Endothelial cell of umbilical vein (primary cell): ENCODE measurements at regions not wholly inside any gene's neighbourhood (a gene's known extent, or its start where the extent isn't known, plus 50 kb on each side); places are given as distances from the start of the nearest gene placed in this dataset.

ENCODE experiments used
- BruUV-seq: library from RNA; stranded (reverse); fragments of 400-500 nt; replicated peaks from 2 replicates; lab custom pipeline; 2021; lab: Mats Ljungman, UMichigan
- CTCF ChIA-PET: fragments of 300-600, 350-600 bp; sonication (Branson Sonifier 250); formaldehyde crosslinking; loops from one replicate; lab custom pipeline; 2021; ENCODE audit warnings: antibody characterized with exemption, inconsistent platforms; lab: Charles Lee
- POLR2A ChIA-PET: fragments of 300-600, 350-600 bp; sonication (Branson Sonifier 250); formaldehyde crosslinking; loops from one replicate; lab custom pipeline; 2021; ENCODE audit warnings: antibody characterized with exemption, inconsistent platforms; lab: Charles Lee
- DNase-seq: peaks from one replicate; pipeline ENCODE4 v3.0.0-alpha.2; 2011; ENCODE audit warnings: low read depth, low spot score
- FAIRE-seq: peaks from 2 replicates; lab custom pipeline; 2011; peaks lifted over from hg19 to GRCh38; lab: Jason Lieb, UNC
- H2AFZ ChIP-seq: 2 replicates; pipeline ENCODE4 v1.6.0; 2012; ENCODE audit warnings: low read depth, low read length, control low read depth, inconsistent platforms
- H3K27ac ChIP-seq: 2 replicates; pipeline ENCODE4 v1.5.1; 2011; ENCODE audit warnings: low read depth, mild to moderate bottlenecking, control low read depth, low read length, moderate library complexity; ENCODE audit not compliant: insufficient read depth
- H3K27me3 ChIP-seq, 2 experiments: 2 replicates each; pipeline versions ENCODE4 v1.6.0 to v1.6.1; 2011; ENCODE audit warnings: low read length in 2 of 2, mixed read lengths in 1 of 2; ENCODE audit not compliant: control insufficient read depth in 2 of 2, insufficient read depth in 2 of 2
- H3K36me3 ChIP-seq, 2 experiments: 2 replicates in 1 of 2; 3 replicates in 1 of 2; pipeline ENCODE4 v1.5.1; 2011; ENCODE audit warnings: low read length in 2 of 2, mild to moderate bottlenecking in 1 of 2, moderate library complexity in 1 of 2; ENCODE audit not compliant: control insufficient read depth in 2 of 2, insufficient read depth in 2 of 2; ENCODE audit errors: extremely low read depth in 1 of 2
- H3K4me1 ChIP-seq: 3 replicates; pipeline ENCODE4 v1.5.1; 2011; ENCODE audit warnings: mild to moderate bottlenecking, low read length; ENCODE audit not compliant: control insufficient read depth, insufficient read depth; ENCODE audit errors: extremely low read depth
- H3K4me2 ChIP-seq: 2 replicates; pipeline ENCODE4 v1.6.1; 2011; ENCODE audit warnings: low read length, control low read depth, mixed read lengths; ENCODE audit not compliant: insufficient read depth
- H3K4me3 ChIP-seq, 3 experiments: fragments of 200-600 bp in 1 of 3; sonication (generic), shearing (Covaris generic) in 1 of 3; replicated peaks in 1 of 3; 2 replicates each; pipeline ENCODE4 v1.5.1; 2011 to 2016; ENCODE audit warnings: control low read depth in 3 of 3, low read length in 3 of 3, mild to moderate bottlenecking in 2 of 3, inconsistent platforms in 1 of 3, low read depth in 1 of 3, moderate library complexity in 1 of 3; ENCODE audit not compliant: insufficient read depth in 1 of 3
- H3K79me2 ChIP-seq: 2 replicates; pipeline ENCODE4 v1.6.0; 2012; ENCODE audit warnings: low read length, inconsistent platforms; ENCODE audit not compliant: control insufficient read depth, insufficient read depth
- H3K9ac ChIP-seq: replicated peaks from 2 replicates; pipeline ENCODE3; 2011; ENCODE audit warnings: low read length, control low read depth; ENCODE audit not compliant: insufficient read depth; ENCODE audit errors: extremely low read depth
- H3K9me1 ChIP-seq: replicated peaks from 3 replicates; pipeline ENCODE4 v1.6.0; 2011; ENCODE audit warnings: mild to moderate bottlenecking, low read length; ENCODE audit not compliant: control insufficient read depth, insufficient read depth; ENCODE audit errors: extremely low read depth
- H3K9me3 ChIP-seq: replicated peaks from 2 replicates; pipeline ENCODE4 v1.5.1; 2012; ENCODE audit warnings: low read length, inconsistent platforms; ENCODE audit not compliant: control insufficient read depth, insufficient read depth
- H4K20me1 ChIP-seq: replicated peaks from 2 replicates; pipeline ENCODE3; 2011; ENCODE audit warnings: mild to moderate bottlenecking, low read length; ENCODE audit not compliant: control insufficient read depth, insufficient read depth; ENCODE audit errors: extremely low read depth
- EZH2 ChIP-seq: IDR thresholded peaks from 2 replicates; pipeline ENCODE4 v1.6.1; 2012; ENCODE audit warnings: borderline replicate concordance, low read depth, mild to moderate bottlenecking, moderate library complexity, low read length, inconsistent platforms; ENCODE audit not compliant: severe bottlenecking
- FOS ChIP-seq: IDR thresholded peaks from 2 replicates; pipeline ENCODE4 v1.6.1; 2011; ENCODE audit warnings: mild to moderate bottlenecking, low read length, moderate library complexity, borderline replicate concordance; ENCODE audit not compliant: insufficient read depth
- GATA2 ChIP-seq: IDR thresholded peaks from 2 replicates; pipeline ENCODE4 v1.7.0; 2011; ENCODE audit warnings: low read depth, mild to moderate bottlenecking, moderate library complexity, mixed read lengths, low read length; ENCODE audit not compliant: insufficient read length, insufficient read depth
- JUN ChIP-seq: IDR thresholded peaks from 2 replicates; pipeline ENCODE4 v1.6.1; 2011; ENCODE audit warnings: borderline replicate concordance, low read depth; ENCODE audit not compliant: insufficient read length, insufficient read depth
- MYC ChIP-seq: IDR thresholded peaks from one replicate; pipeline ENCODE4 v1.6.1; 2011; ENCODE audit warnings: mild to moderate bottlenecking, low read depth, low read length
- POLR2A ChIP-seq: IDR thresholded peaks from 2 replicates; pipeline ENCODE4 v1.6.1; 2012; ENCODE audit warnings: low read depth, mild to moderate bottlenecking, control low read depth, low read length
- POLR2AphosphoS5 ChIP-seq: IDR thresholded peaks from 2 replicates; pipeline ENCODE4 v1.6.1; 2012; ENCODE audit warnings: low read depth, mild to moderate bottlenecking, control low read depth, low read length, moderate library complexity; ENCODE audit not compliant: insufficient read depth
- dilution Hi-C: fragments of 300-500 bp; cut with MboI; formaldehyde crosslinking; loops from one replicate; pipeline ENCODE4 v1.15.0; 2019; ENCODE audit warnings: low sequenced_read_pairs; ENCODE audit not compliant: extremely low pct_ligation_motif_present
- intact Hi-C: fragments of 100-400 bp; cut with micrococcal nuclease; formaldehyde crosslinking; loops from one replicate; pipeline ENCODE4 v1.10.0; 2022
- TF ChIP-seq, protein P1 (sequence below), 2 donors: IDR thresholded peaks; 1 replicate in 1 of 2; 2 replicates in 1 of 2; pipeline ENCODE4 v1.5.1; 2011; ENCODE audit warnings: low read length in 2 of 2, mild to moderate bottlenecking in 2 of 2, moderate library complexity in 2 of 2, control low read depth in 1 of 2, inconsistent platforms in 1 of 2, low read depth in 1 of 2; ENCODE audit not compliant: insufficient read depth in 1 of 2; ENCODE audit errors: extremely low read depth in 1 of 2
- TF ChIP-seq, protein P2 (sequence below): IDR thresholded peaks from 2 replicates; pipeline ENCODE4 v1.6.1; 2011; ENCODE audit not compliant: insufficient read depth, insufficient read length

DNA sequence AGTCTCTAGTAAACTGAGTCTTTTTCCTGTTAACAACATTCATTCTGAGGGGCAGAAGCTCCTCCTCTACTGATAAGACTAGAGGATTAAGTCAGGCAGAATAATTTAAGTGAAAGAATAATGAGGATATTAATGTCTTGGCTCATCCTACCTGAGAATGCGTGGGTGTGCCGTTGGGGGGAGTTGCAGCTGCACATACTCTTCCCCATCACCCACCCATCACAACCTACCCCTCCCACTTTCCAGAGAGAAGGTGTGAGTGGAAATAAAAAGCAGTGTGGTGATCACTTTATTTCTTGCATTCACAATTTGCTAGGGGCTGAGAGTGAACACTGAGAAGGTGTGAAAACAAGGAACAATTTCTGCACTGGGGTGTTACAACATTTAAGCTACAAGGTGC, 146.8 kb upstream of the MAGI3 start:
- Histone ChIP-seq H4K20me1 (no peaks in the 10 kb centered on the region), H3K36me3 (no peaks in the 10 kb centered on the region), H3K9me1 (no peaks in the 10 kb centered on the region), H3K27ac (no peak overlapping the region), H3K4me2 (no peak overlapping the region), H3K79me2 (no peaks in the 10 kb centered on the region), H2AFZ (no peak overlapping the region), H3K4me1 (no peaks in the 10 kb centered on the region), H3K9ac (no peak overlapping the region), H3K9me3 (no peaks in the 10 kb centered on the region), H3K4me3 (no peak overlapping the region), H3K27me3 (peaks cover 5 to 10% of the 10 kb centered on the region in 2 experiments)
- FAIRE-seq: no peak
- TF ChIP-seq, protein P1, sequence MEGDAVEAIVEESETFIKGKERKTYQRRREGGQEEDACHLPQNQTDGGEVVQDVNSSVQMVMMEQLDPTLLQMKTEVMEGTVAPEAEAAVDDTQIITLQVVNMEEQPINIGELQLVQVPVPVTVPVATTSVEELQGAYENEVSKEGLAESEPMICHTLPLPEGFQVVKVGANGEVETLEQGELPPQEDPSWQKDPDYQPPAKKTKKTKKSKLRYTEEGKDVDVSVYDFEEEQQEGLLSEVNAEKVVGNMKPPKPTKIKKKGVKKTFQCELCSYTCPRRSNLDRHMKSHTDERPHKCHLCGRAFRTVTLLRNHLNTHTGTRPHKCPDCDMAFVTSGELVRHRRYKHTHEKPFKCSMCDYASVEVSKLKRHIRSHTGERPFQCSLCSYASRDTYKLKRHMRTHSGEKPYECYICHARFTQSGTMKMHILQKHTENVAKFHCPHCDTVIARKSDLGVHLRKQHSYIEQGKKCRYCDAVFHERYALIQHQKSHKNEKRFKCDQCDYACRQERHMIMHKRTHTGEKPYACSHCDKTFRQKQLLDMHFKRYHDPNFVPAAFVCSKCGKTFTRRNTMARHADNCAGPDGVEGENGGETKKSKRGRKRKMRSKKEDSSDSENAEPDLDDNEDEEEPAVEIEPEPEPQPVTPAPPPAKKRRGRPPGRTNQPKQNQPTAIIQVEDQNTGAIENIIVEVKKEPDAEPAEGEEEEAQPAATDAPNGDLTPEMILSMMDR (IDR thresholded peaks at IDR 0.05; ENCODE audit: extremely low read depth in 1 of 2, insufficient read depth in 1 of 2, low read depth in 1 of 2, low read length in 2 of 2): no peak
- TF ChIP-seq GATA2 (no peak), MYC (no peak), JUN (no peak), POLR2AphosphoS5 (no peak), FOS (no peak), POLR2A (no peak), EZH2 (no peak)
- TF ChIP-seq, protein P2, sequence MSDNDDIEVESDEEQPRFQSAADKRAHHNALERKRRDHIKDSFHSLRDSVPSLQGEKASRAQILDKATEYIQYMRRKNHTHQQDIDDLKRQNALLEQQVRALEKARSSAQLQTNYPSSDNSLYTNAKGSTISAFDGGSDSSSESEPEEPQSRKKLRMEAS: no peak
- no TSS peak for BruUV-seq
- no peak for DNase-seq
- intact Hi-C loops (no loop called here), dilution Hi-C loops (no loop called here)
- POLR2A ChIA-PET: no interaction called here
- CTCF ChIA-PET: no interaction called here
